Cardiac muscle cell (in vitro differentiated cells and primary cell): ENCODE measurements at regions not wholly inside any gene's neighbourhood (a gene's known extent, or its start where the extent isn't known, plus 50 kb on each side); places are given as distances from the start of the nearest gene placed in this dataset.

ENCODE experiments used
- DNase-seq, 2 donors: peaks; one replicate each; pipeline versions ENCODE4 v3.0.0 to v3.0.0-alpha.2; 2010 to 2017; ENCODE audit warnings: low read depth in 1 of 2, low spot score in 1 of 2
- H3K27ac ChIP-seq: fragments of 200-600 bp; sonication (generic); 2 replicates; pipeline ENCODE4 v1.5.1; 2016
- H3K27me3 ChIP-seq: fragments of 200-600 bp; sonication (generic); 2 replicates; pipeline ENCODE4 v1.6.0; 2016; ENCODE audit warnings: control low read depth
- H3K36me3 ChIP-seq: fragments of 200-600 bp; sonication (generic); 2 replicates; pipeline ENCODE4 v1.5.1; 2016; ENCODE audit warnings: control low read depth
- H3K4me1 ChIP-seq: fragments of 200-600 bp; sonication (generic); 2 replicates; pipeline ENCODE4 v1.8.1; 2017; ENCODE audit warnings: low read depth, mild to moderate bottlenecking, mixed run types
- H3K4me3 ChIP-seq: fragments of 200-600 bp; sonication (generic); 2 replicates; pipeline ENCODE4 v1.5.1; 2016; ENCODE audit warnings: mild to moderate bottlenecking
- H3K9me3 ChIP-seq: fragments of 200-600 bp; sonication (generic); 2 replicates; pipeline ENCODE4 v1.5.1; 2017; ENCODE audit warnings: low read depth, mild to moderate bottlenecking, control low read depth
- TF ChIP-seq, protein P1 (sequence below): IDR thresholded peaks from 2 replicates; pipeline ENCODE4 v1.5.1; 2012; ENCODE audit warnings: low read depth, mild to moderate bottlenecking, low read length

DNA sequence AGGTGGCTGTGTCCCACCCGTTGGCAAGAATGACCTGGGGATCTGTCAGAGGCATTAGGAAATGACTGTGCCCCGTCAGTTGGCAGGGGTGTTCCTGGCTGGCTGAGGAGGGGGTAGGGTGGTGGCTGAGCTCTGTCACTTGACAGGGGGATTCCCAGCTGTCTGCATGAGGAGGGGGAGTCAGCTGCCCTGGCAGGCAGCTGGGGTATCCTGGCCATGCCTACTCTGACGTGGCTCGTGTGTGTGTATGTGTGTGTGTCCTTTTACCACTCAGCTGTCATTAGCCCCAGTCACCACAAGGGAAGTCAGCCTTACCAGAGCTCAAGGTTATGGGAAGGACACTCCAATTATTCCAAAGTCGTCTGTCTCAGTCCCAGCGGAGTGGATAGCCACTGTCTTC, 93.2 kb downstream of the EFNB1 start:
- Histone ChIP-seq H3K4me1 (no peaks in the 10 kb centered on the region), H3K36me3 (no peaks in the 10 kb centered on the region), H3K4me3 (no peak overlapping the region), H3K27me3 (no peaks in the 10 kb centered on the region), H3K27ac (no peak overlapping the region), H3K9me3 (no peaks in the 10 kb centered on the region)
- DNase-seq = no peak
- TF ChIP-seq, protein P1, sequence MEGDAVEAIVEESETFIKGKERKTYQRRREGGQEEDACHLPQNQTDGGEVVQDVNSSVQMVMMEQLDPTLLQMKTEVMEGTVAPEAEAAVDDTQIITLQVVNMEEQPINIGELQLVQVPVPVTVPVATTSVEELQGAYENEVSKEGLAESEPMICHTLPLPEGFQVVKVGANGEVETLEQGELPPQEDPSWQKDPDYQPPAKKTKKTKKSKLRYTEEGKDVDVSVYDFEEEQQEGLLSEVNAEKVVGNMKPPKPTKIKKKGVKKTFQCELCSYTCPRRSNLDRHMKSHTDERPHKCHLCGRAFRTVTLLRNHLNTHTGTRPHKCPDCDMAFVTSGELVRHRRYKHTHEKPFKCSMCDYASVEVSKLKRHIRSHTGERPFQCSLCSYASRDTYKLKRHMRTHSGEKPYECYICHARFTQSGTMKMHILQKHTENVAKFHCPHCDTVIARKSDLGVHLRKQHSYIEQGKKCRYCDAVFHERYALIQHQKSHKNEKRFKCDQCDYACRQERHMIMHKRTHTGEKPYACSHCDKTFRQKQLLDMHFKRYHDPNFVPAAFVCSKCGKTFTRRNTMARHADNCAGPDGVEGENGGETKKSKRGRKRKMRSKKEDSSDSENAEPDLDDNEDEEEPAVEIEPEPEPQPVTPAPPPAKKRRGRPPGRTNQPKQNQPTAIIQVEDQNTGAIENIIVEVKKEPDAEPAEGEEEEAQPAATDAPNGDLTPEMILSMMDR = no peak

DNA sequence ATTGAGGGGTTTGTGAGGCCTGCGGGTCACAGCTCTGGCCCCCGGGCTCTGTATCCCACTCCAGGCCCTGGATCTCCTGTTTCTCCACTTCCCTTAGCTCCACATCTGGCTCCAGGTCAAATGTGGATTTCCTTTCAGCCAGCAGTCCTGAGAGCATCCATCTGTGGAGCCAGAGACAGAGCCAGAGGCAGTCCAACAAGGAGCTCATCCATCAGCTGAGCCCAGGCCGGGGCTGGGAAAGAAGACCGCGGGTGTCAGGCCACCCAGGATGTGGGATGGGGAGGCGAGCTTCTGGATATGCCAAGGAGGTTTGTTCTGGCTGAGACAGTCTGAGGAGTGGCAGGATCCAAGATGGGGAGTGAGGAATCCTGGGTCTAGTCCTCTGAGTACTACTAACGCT, 91.7 kb downstream of the EFNB1 start:
- DNase-seq = peak in 1 of 2 donors; percentile 60
- no peaks in the 10 kb centered on the region for H3K9me3 ChIP-seq
- no peaks in the 10 kb centered on the region for H3K4me1 ChIP-seq
- TF ChIP-seq, protein P1 = no peak
- H3K27ac ChIP-seq = no peak overlapping the region
- H3K36me3 ChIP-seq = no peaks in the 10 kb centered on the region
- H3K4me3 ChIP-seq = no peak overlapping the region
- no peaks in the 10 kb centered on the region for H3K27me3 ChIP-seq

DNA sequence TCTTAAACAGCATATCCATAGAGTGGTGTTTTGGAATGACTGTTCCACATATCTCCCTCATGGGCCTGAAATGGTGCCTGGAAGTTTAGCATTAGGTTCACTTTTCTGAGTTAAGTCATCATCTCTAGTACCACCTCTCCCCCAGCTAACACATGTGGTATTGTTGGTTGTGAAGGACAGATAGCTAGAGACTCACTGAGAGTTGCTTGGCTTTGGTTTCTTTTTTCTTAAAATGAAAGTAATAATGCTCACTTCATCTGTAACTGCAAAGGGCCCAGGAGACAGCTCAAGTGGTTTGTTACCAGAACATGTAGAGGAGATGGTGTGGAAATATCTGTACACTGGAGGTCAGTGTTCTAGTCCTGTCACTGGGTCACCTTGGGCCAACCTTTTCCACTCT, 90.9 kb downstream of the EFNB1 start:
- no peak for DNase-seq
- H3K27ac ChIP-seq = no peak overlapping the region
- H3K4me1 ChIP-seq = no peaks in the 10 kb centered on the region
- no peaks in the 10 kb centered on the region for H3K36me3 ChIP-seq
- H3K4me3 ChIP-seq = no peak overlapping the region
- H3K9me3 ChIP-seq = no peaks in the 10 kb centered on the region
- TF ChIP-seq, protein P1 = no peak
- no peaks in the 10 kb centered on the region for H3K27me3 ChIP-seq

DNA sequence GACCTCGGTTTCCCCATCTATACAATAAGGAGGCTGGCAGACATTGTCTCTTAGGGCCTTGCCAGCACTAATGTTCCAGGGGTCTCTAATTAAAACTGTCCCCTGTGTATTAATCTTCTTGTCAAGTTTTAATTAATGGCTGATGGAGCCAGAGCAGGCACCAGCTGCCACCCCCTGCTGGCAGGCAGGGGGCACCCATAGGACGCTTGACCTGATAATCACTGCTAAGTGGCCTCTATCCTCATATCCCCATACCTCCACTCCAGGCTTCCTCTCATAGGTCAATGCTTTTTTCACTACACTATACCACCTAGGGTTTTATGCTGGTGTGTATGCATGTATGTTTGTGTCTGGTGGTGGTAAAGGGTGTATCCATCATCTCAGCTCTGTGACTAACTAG, 89.4 kb downstream of the EFNB1 start:
- no peak overlapping the region for H3K27ac ChIP-seq
- no peak overlapping the region for H3K4me3 ChIP-seq
- DNase-seq = no peak
- no peaks in the 10 kb centered on the region for H3K36me3 ChIP-seq
- H3K9me3 ChIP-seq = no peaks in the 10 kb centered on the region
- H3K4me1 ChIP-seq = no peaks in the 10 kb centered on the region
- no peaks in the 10 kb centered on the region for H3K27me3 ChIP-seq
- TF ChIP-seq, protein P1 = no peak

DNA sequence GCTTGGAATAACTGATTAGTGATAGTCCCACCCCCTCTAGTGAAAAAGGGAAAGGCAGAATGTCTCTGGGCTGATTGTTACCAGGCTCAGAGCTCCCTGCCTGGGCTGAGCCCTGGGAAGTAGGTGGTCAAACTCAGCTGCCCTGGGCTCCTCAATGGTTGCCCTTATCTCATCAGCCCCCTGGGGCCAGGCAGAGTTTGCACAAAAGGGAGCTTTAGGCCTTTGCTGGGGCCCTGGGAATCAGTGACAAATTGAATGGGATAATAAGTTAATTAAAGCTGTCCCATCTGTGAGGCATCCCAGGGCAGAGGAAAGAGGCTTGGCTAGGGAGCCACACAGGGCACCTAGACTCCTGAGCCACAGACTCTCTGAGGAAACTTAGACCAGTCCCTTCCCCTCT, 89.0 kb downstream of the EFNB1 start:
- no peaks in the 10 kb centered on the region for H3K27me3 ChIP-seq
- no peaks in the 10 kb centered on the region for H3K9me3 ChIP-seq
- no peak for DNase-seq
- H3K4me3 ChIP-seq = no peak overlapping the region
- no peaks in the 10 kb centered on the region for H3K36me3 ChIP-seq
- no peak overlapping the region for H3K27ac ChIP-seq
- peaks cover 3% of the 10 kb centered on the region for H3K4me1 ChIP-seq
- TF ChIP-seq, protein P1 = no peak

DNA sequence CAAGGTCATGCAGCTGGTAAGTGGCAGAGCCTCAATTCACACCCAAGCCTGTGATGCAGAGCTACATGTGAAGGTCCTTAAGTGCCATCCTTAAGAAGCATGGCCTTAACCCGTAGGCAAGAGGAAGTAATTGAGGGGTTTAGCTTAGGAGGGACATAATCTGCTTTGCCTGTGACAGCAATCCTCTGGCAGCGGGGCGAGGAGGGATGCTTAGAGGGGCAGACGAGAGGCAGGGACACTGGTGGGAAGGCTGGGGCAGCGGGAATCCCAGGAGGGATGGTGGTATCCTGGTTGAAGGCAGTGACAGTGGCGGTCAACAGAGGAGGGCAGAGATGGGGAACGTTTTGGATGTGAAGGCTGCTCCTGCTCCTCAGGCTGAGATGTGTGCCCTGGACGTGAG, 88.1 kb downstream of the EFNB1 start:
- DNase-seq = no peak
- no peaks in the 10 kb centered on the region for H3K36me3 ChIP-seq
- TF ChIP-seq, protein P1 = no peak
- H3K27ac ChIP-seq = no peak overlapping the region
- H3K4me3 ChIP-seq = no peak overlapping the region
- no peaks in the 10 kb centered on the region for H3K9me3 ChIP-seq
- no peaks in the 10 kb centered on the region for H3K27me3 ChIP-seq
- peaks cover 4% of the 10 kb centered on the region for H3K4me1 ChIP-seq
